K562 (cell line): ENCODE measurements at regions not wholly inside any gene's neighbourhood (a gene's known extent, or its start where the extent isn't known, plus 50 kb on each side); places are given as distances from the start of the nearest gene placed in this dataset.

Source experiments
- ATAC-seq: fragments of 200-7000 bp; cut with Tn5 transposase; 3 replicates; pipeline ENCODE4 v1.9.1; 2020; ENCODE audit warnings: moderate library complexity
- BruUV-seq: library from RNA; stranded (reverse); fragments of 400-500 nt; replicated peaks from 2 replicates; lab custom pipeline; 2021; lab: Mats Ljungman, UMichigan
- CTCF ChIA-PET: fragments of 300-600 bp; formaldehyde crosslinking; extraction: SDS; loops from one replicate; lab custom pipeline; 2021; ENCODE audit warnings: low intra/inter-chr PET ratio; lab: Yijun Ruan, JAX
- POLR2A ChIA-PET: fragments of 300-600, 350-650 bp; sonication (Branson Sonifier 250); formaldehyde crosslinking; extraction: SDS; loops from one replicate; lab custom pipeline; 2021; ENCODE audit warnings: antibody characterized with exemption, inconsistent platforms; lab: Yijun Ruan, JAX
- DNase-seq, 4 experiments: peaks; one replicate each; pipeline versions ENCODE4 v3.0.0 to v3.0.0-alpha.2; 2011 to 2018; ENCODE audit warnings: low spot score in 3 of 4, mixed read lengths in 3 of 4; ENCODE audit errors: extremely low read depth in 1 of 4
- FAIRE-seq: peaks from 2 replicates; lab custom pipeline; 2011; peaks lifted over from hg19 to GRCh38; lab: Jason Lieb, UNC
- H2AFZ ChIP-seq: 2 replicates; pipeline ENCODE4 v1.6.0; 2011; ENCODE audit warnings: low read depth, low read length, control low read depth, inconsistent platforms
- H3K27ac ChIP-seq: fragments of 200-600 bp; 3 replicates; pipeline ENCODE4 v1.8.0; 2011; ENCODE audit warnings: low read depth, mild to moderate bottlenecking, control low read depth, inconsistent platforms, low read length, moderate library complexity, mixed read lengths; ENCODE audit errors: extremely low read depth
- H3K27me3 ChIP-seq, 2 experiments: fragments of 300-600 bp in 1 of 2; 2 replicates in 1 of 2; 3 replicates in 1 of 2; pipeline versions ENCODE4 v1.6.0 to v1.8.0; 2011; ENCODE audit warnings: inconsistent platforms in 2 of 2, low read length in 2 of 2, mild to moderate bottlenecking in 1 of 2, mixed read lengths in 1 of 2, moderate library complexity in 1 of 2; ENCODE audit not compliant: control insufficient read depth in 2 of 2, insufficient read depth in 2 of 2
- H3K36me3 ChIP-seq: fragments of 300-600 bp; 3 replicates; pipeline ENCODE4 v1.8.0; 2011; ENCODE audit warnings: mild to moderate bottlenecking, low read length, inconsistent platforms; ENCODE audit not compliant: control insufficient read depth, insufficient read depth
- H3K4me1 ChIP-seq, 2 experiments: fragments of 200-600 bp in 1 of 2; replicated peaks in 1 of 2; 2 replicates in 1 of 2; 3 replicates in 1 of 2; pipeline versions ENCODE4 v1.5.1 to v1.8.0; 2011; ENCODE audit warnings: inconsistent platforms in 2 of 2, low read length in 2 of 2, mild to moderate bottlenecking in 1 of 2, mixed read lengths in 1 of 2, moderate library complexity in 1 of 2; ENCODE audit not compliant: control insufficient read depth in 2 of 2, insufficient read depth in 2 of 2
- H3K4me2 ChIP-seq: 2 replicates; pipeline ENCODE4 v1.6.1; 2011; ENCODE audit warnings: low read length, control low read depth, inconsistent platforms, mixed read lengths; ENCODE audit not compliant: insufficient read depth
- H3K4me3 ChIP-seq: fragments of 200-600 bp; sonication (generic), shearing (Covaris generic); 2 replicates; pipeline ENCODE4 v1.5.1; 2016; ENCODE audit warnings: control low read depth, inconsistent platforms
- H3K79me2 ChIP-seq: fragments of 200-600 bp; 3 replicates; pipeline ENCODE4 v1.8.0; 2011; ENCODE audit warnings: low read length, inconsistent platforms; ENCODE audit not compliant: control insufficient read depth, insufficient read depth
- H3K9ac ChIP-seq, 2 experiments: 2 replicates each; pipeline versions ENCODE4 v1.6.0 to v1.6.1; 2011; ENCODE audit warnings: low read depth in 2 of 2, low read length in 2 of 2, control low read depth in 1 of 2, inconsistent platforms in 1 of 2, mild to moderate bottlenecking in 1 of 2, mixed read lengths in 1 of 2; ENCODE audit not compliant: insufficient read depth in 1 of 2
- H3K9me1 ChIP-seq: one replicate; pipeline ENCODE4 v1.6.0; 2011; ENCODE audit warnings: inconsistent platforms, mild to moderate bottlenecking, low read length, moderate library complexity; ENCODE audit not compliant: control insufficient read depth, insufficient read depth
- H3K9me3 ChIP-seq: replicated peaks from 2 replicates; pipeline ENCODE4 v1.5.1; 2011; ENCODE audit warnings: low read depth, low read length, inconsistent platforms; ENCODE audit not compliant: control insufficient read depth, insufficient read depth
- H4K20me1 ChIP-seq: replicated peaks from 2 replicates; pipeline ENCODE4 v1.6.1; 2011; ENCODE audit warnings: low read length, inconsistent platforms, mixed read lengths; ENCODE audit not compliant: control insufficient read depth, insufficient read depth
- CHD2 ChIP-seq: IDR thresholded peaks from 2 replicates; pipeline ENCODE4 v1.6.1; 2011; ENCODE audit warnings: low read depth, low read length
- EZH2 ChIP-seq: IDR thresholded peaks from 2 replicates; pipeline ENCODE4 v1.6.1; 2012; ENCODE audit warnings: low read depth, mild to moderate bottlenecking, inconsistent platforms, low read length, borderline replicate concordance
- FOSL1 ChIP-seq: fragments of 200-800 bp; sonication (Bioruptor generic); conservative IDR thresholded peaks from 2 replicates; pipeline ENCODE4 v1.6.1; 2016; ENCODE audit warnings: missing genetic modification characterization, missing compliant biosample characterization
- GATAD2B ChIP-seq: fragments of 450-650 bp; IDR thresholded peaks from 2 replicates; pipeline ENCODE4 v1.6.1; 2017; ENCODE audit warnings: mild to moderate bottlenecking, borderline replicate concordance
- NR2C1 ChIP-seq, 2 experiments: fragments of 450-650 bp; IDR thresholded peaks; 2 replicates each; pipeline ENCODE4 v1.6.1; 2017; ENCODE audit warnings: mild to moderate bottlenecking in 2 of 2, antibody characterized with exemption in 1 of 2, inconsistent platforms in 1 of 2, missing compliant biosample characterization in 1 of 2, missing genetic modification characterization in 1 of 2
- PURB ChIP-seq: sonication (generic); formaldehyde crosslinking; IDR thresholded peaks from 2 replicates; pipeline ENCODE4 v1.9.0; 2021; ENCODE audit warnings: low read depth, mild to moderate bottlenecking, missing genetic modification reagents
- RBM22 ChIP-seq: fragments of 200-400 bp; formaldehyde crosslinking; IDR thresholded peaks from 2 replicates; pipeline ENCODE4 v1.6.1; 2018; ENCODE audit warnings: low read length, low read depth; ENCODE audit not compliant: poor library complexity, severe bottlenecking
- ZBTB49 ChIP-seq: sonication (generic); formaldehyde crosslinking; IDR thresholded peaks from 2 replicates; pipeline ENCODE4 v1.8.0; 2022; ENCODE audit warnings: missing genetic modification reagents, mild to moderate bottlenecking, borderline replicate concordance
- ZNF511 ChIP-seq: sonication (generic); formaldehyde crosslinking; IDR thresholded peaks from 2 replicates; pipeline ENCODE4 v1.8.0; 2022; ENCODE audit warnings: mild to moderate bottlenecking, missing genetic modification reagents
- WGBS: fragments of 100-300 bp; shearing (Covaris generic); methylation state at CpG from one replicate; pipeline ENCODE4 v1.1.6; 2016; ENCODE audit warnings: low coverage, mixed read lengths; ENCODE audit not compliant: insufficient coverage; ENCODE audit errors: missing lambda C conversion rate; 5-methylcytosine and 5-hydroxymethylcytosine counted together
- in situ Hi-C: fragments of 300-500 bp; cut with MboI; formaldehyde crosslinking; loops from 4 replicates; pipeline ENCODE4 v1.15.0; 2018; ENCODE audit warnings: inconsistent platforms, mixed read lengths
- intact Hi-C: fragments of 100-400 bp; cut with micrococcal nuclease; formaldehyde crosslinking; loops from 2 replicates; pipeline ENCODE4 v1.14.2; 2022
- TF ChIP-seq, protein P1 (sequence below): fragments of 250-450 bp; sonication (Bioruptor Pico); IDR thresholded peaks from 2 replicates; pipeline ENCODE4 v1.5.0; 2020; ENCODE audit warnings: mild to moderate bottlenecking

DNA sequence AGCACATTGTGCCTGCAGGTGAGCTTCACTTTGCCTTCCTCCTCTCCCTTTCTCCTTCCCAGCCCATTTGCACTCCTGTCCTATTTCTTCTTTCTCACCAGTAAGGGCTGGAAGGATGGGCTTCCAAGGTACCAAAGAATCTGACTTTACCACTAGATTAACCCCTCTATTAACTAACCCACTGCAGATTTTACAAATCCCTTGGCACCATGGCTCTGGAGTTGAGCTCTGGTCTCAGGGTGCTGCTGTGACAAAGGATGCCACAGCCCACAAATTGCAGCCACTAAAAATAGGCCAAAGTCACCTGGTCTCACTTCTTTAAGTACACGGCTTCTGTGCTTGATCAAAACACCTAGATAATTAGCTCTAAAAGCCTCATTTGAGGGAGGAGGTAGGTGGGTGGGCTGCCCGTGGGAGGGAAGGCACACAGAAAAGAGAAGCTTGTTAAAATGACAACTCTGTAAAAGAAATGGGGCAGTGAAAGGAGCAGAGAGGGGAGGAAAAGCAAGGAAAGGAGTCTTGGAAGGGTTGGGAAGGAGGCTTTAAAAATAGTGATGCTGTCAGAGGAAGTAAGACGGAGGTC lies 327.4 kb downstream of the DRD1 start:
- 0% methylated on average over 3 of the region's 3 CpGs for WGBS
- Histone ChIP-seq H3K9ac (no peak overlapping the region), H3K4me1 (no peaks in the 10 kb centered on the region), H3K79me2 (no peaks in the 10 kb centered on the region), H4K20me1 (no peaks in the 10 kb centered on the region), H3K4me2 (no peak overlapping the region)
- CTCF ChIA-PET, result no interaction called here
- TF ChIP-seq ZBTB49 (no peak), CHD2 (no peak), PURB (CRISPR knock-in tag) (no peak), RBM22 (no peak), EZH2 (no peak), GATAD2B (no peak), NR2C1 (IDR thresholded peaks at IDR 0.05) (no peak), NR2C1 (tag; IDR thresholded peaks at IDR 0.05) (no peak), FOSL1 (tag) (no peak), ZNF511 (CRISPR knock-in tag) (no peak)
- TF ChIP-seq, protein P1, sequence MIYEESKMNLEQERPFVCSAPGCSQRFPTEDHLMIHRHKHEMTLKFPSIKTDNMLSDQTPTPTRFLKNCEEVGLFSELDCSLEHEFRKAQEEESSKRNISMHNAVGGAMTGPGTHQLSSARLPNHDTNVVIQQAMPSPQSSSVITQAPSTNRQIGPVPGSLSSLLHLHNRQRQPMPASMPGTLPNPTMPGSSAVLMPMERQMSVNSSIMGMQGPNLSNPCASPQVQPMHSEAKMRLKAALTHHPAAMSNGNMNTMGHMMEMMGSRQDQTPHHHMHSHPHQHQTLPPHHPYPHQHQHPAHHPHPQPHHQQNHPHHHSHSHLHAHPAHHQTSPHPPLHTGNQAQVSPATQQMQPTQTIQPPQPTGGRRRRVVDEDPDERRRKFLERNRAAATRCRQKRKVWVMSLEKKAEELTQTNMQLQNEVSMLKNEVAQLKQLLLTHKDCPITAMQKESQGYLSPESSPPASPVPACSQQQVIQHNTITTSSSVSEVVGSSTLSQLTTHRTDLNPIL (CRISPR knock-in tag), result no peak
- TF ChIP-seq, all 486 proteins: peak for 0
- Histone ChIP-seq H3K27me3 (peaks cover 0 to 17% of the 10 kb centered on the region in 2 experiments; a peak in 3 of 5 replicates), H3K9me3 (no peaks in the 10 kb centered on the region), H3K4me3 (no peak overlapping the region), H3K27ac (no peak overlapping the region), H3K36me3 (no peaks in the 10 kb centered on the region), H2AFZ (no peak overlapping the region), H3K9me1 (no peaks in the 10 kb centered on the region)
- no peak for DNase-seq
- FAIRE-seq, result no peak
- intact Hi-C loops, result no loop called here
- ATAC-seq, result no peak
- no TSS peak for BruUV-seq
- POLR2A ChIA-PET, result interaction anchor here (1.2 kb wide), 1 partner anchor 8 kb away, joined by 3 read pairs; no protein-coding TSS in a partner anchor
- in situ Hi-C loops, result no loop called here
